Glomerular endothelial cell (primary cell): ENCODE measurements at regions not wholly inside any gene's neighbourhood (a gene's known extent, or its start where the extent isn't known, plus 50 kb on each side); places are given as distances from the start of the nearest gene placed in this dataset.

Source experiments
- DNase-seq: peaks from one replicate; pipeline ENCODE4 v3.0.0-alpha.2; 2011; ENCODE audit warnings: low read depth, low spot score; ENCODE audit errors: extremely low read depth

DNA sequence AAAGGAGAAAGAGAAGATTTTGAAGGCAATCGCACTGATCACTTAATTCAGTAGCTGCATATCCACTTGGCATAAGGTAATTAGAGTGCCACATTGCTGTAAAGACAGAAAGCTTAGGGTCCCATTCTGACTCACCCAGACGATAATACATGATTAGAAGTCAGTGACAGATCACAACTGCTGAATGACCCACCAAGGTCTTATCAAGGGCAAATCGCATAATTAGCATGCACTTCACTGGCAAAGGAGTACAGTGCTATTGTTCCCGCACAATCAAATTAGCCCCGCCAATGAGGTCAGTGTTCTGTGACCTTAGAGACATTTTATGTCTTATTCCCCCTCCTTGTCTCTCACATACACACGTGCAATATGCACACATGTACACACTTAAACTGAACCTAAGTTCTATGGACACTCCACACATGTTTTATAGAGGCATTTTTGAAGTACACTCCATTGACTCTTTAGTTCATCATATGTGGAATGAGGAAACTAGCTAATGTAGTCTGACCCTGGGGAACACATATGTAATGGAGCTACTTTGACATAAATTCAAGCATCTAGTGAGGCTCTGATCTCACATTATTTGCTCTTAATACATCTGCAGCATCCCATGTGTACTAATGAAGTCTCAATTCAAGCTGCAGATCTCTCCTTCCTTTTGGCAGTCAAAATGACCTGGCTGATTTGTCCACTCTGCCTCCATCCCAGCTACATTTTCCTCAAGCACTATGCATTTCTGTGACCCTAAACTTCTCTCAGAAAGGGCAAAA is 673.8 kb upstream of the FANCL start:
- no peak for DNase-seq

GRCh38 chr2:58913082-58913726 is 672.1 kb upstream of the FANCL start:
- no peak for DNase-seq

DNA sequence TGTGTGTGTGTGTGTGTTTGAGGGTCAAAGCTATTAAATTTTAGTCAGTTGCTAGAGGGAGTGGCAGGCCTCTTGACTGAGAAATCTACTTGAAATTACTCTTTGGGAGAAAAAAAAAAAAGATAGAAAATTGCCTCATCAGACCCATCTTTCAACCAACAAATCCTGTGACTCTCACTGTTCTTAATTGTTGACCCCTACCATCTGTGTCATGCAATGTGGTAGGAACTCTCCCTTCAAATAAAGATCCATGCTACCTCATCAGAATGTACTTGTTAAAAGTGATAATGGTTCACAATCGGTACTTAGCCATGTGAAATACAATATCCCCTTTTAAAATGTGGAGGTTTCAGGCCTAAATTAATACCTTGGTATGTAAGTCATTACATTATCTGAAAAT is 670.8 kb upstream of the FANCL start:
- no peak for DNase-seq

- no peak for DNase-seq
These were observed 667.5 kb upstream of the FANCL start for GRCh38 chr2:58908501-58909154.

DNA sequence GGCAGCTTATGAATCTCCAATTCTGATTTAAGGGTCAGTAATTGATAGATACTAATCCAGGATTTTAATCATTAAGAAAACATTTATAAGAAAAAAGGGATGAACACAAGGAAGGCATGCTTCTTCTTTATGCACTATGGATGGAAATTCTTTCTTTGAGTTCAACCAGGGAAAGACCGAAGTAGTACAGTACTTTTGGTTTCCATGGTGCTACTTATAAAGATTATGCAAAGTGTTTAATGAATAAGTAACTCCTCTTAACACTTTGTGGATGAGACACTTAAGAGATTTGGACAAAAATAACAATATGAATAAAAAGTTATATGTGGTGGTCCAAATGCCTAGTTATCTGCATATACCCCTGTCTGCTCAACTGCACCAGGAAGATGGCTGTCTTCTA is 666.5 kb upstream of the FANCL start:
- no peak for DNase-seq

DNA sequence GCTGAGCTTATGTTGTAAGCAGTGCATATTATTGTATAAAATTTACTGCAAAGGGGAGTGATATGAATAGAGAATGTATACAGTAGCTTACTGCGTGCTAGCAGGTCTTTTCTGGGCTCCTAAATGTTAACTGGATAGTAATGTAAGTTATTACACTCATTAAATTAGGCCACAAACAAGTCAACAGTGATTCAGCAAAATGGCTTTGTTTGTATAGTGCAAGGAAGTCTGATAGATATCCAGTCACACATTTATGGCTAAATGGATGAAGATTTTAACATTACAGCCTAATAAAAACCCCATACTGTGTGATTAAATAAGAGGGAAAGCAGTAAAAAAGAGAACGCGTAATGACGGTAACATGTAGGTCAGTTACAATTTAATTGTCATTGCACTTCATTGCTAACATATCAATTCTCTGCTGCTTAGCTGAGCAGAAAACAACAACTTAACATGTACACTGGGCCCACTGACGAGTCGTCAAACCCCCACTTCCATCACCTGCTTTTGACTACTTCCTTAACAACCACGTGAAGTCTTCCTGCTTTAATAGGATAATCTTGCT is 665.0 kb upstream of the FANCL start:
- DNase-seq = no peak

- no peak for DNase-seq
These were observed 663.0 kb upstream of the FANCL start for GRCh38 chr2:58904095-58904494.

- DNase-seq = no peak
These were observed 662.3 kb upstream of the FANCL start for GRCh38 chr2:58903427-58903826.

- no peak for DNase-seq
These were observed 659.3 kb upstream of the FANCL start for GRCh38 chr2:58900246-58901027.

DNA sequence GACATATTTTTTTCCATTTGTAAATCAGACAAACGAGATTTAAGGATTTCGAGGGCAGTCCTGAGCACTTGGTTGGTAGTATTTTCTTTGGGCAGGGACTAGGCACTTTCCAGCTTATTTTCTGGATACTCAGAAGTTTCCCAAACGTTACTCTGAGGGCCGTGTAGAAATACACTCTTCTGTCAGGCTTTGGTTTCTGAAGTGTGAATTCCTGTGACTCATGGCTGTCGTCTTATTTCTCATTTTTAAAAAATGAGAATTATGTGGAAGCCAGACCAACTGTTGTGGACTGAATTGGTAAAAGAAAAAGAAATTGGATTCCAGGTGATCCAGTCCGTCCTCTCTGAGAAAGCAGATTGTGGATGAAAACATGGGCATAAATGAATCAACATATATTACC is 658.6 kb upstream of the FANCL start:
- no peak for DNase-seq

- no peak for DNase-seq
These were observed 655.5 kb upstream of the FANCL start for GRCh38 chr2:58896638-58897037.

GRCh38 chr2:58895857-58896256 is 654.7 kb upstream of the FANCL start:
- DNase-seq = no peak

GRCh38 chr2:58893656-58894351 is 652.7 kb upstream of the FANCL start:
- DNase-seq = no peak

GRCh38 chr2:58891828-58892377 is 650.8 kb upstream of the FANCL start:
- DNase-seq = no peak

- DNase-seq = no peak
These were observed 649.9 kb upstream of the FANCL start for GRCh38 chr2:58890865-58891525.

DNA sequence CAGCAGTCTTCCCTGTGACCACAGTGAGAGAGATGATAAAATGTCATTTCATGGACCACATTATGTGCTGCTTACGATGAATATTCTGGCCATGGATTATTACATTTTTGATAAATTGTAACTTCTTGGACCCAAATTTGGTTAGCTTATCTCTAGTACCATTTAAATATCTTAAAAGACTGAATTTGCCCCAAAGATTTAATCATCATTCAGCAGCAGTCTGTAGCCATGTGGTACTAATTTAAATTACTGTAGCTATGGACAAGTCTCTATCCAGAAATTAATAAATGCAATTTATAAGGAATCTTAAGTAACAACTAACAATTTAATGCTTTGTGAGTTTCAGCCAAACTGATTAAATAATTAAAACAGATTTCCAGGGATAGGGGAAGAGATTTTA is 644.9 kb upstream of the FANCL start:
- no peak for DNase-seq

DNA sequence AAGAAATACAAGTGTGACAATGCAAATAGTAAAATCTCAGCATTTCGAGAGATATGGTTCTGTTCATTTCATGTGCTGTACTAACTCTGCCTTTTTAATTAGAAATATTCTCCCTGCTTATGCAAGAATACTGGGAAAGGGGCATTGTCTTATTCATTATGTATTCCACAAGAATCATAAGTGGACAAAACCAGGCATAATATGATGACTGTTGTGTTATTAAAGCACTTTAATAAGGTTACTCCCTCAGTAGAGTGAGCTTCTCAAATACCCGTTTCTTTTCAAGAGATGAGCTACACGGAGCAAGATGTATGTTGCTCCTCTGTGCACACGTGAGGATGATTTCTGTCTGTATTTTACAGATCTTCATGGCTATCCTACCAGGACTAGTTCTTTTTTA is 638.7 kb upstream of the FANCL start:
- DNase-seq = no peak

DNA sequence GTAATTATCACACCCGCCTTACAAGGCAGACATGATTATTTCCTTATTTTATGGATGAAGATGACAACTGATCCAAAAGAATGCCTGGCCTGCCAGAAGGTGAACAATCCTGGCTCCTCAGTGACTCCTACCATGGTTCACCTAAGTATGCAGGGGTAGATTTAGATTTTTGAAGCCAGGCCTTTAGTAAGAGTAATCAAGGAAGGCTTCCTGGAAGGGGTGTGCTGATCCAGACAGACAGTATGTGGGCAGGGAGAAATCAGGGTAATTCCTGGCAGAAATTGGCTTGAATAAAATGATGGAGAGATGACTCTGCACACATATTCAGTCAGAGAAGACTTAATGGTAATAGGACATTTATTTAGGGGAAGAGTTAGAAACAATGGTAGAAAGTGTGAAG is 637.7 kb upstream of the FANCL start:
- no peak for DNase-seq

DNA sequence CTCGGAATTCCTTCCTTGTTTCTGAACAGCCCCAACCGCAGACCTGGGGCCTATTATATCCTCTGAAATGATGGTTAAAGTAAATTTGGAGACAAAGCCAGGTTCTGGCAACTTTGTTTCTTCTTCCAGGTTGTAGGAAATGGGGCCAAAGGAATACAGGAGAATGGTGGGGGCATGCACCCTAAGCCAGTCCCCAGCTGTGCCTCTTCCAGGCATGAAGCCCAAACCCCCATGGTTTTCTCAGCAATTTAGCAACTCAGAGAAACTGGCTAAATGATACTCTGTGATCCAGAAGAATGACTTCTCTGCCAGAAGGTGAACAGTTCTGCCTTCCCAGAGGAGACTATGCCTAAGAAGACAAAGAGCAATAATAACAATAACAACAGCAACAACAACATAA is 635.0 kb upstream of the FANCL start:
- DNase-seq = no peak

GRCh38 chr2:58875436-58875835 is 634.3 kb upstream of the FANCL start:
- no peak for DNase-seq
